Right lobe of liver (tissue), 6 donors: ENCODE measurements at regions not wholly inside any gene's neighbourhood (a gene's known extent, or its start where the extent isn't known, plus 50 kb on each side); places are given as distances from the start of the nearest gene placed in this dataset.

ENCODE experiments used
- ATAC-seq, 4 donors: fragments of 200-7000 bp; cut with Tn5 transposase; one replicate each; pipeline ENCODE4 v1.9.1; 2020; ENCODE audit warnings: mild to moderate bottlenecking in 4 of 4, moderate library complexity in 4 of 4
- DNase-seq, 3 donors: peaks; one replicate each; pipeline ENCODE4 v3.0.0-alpha.2; 2020
- H3K27ac ChIP-seq, 3 donors: fragments of 200-600 bp; one replicate each; pipeline ENCODE4 v1.8.0; 2022
- H3K27me3 ChIP-seq, 2 donors: fragments of 200-600 bp; one replicate each; pipeline ENCODE4 v1.8.0; 2022
- H3K36me3 ChIP-seq, 4 donors: fragments of 200-600 bp; sonication (generic) in 1 of 4; one replicate each; pipeline versions ENCODE4 v1.5.1 to v1.8.0; 2017 to 2022; ENCODE audit warnings: control low read depth in 1 of 4
- H3K4me1 ChIP-seq, 4 donors: fragments of 200-600 bp; sonication (generic) in 1 of 4; one replicate each; pipeline versions ENCODE4 v1.5.1 to v1.8.0; 2017 to 2022; ENCODE audit warnings: control low read depth in 1 of 4
- H3K4me3 ChIP-seq, 3 donors: fragments of 200-600 bp; one replicate each; pipeline ENCODE4 v1.8.0; 2022
- H3K9me3 ChIP-seq, 4 donors: fragments of 200-600 bp; sonication (generic) in 1 of 4; one replicate each; pipeline versions ENCODE4 v1.5.1 to v1.8.0; 2017 to 2022; ENCODE audit warnings: control low read depth in 1 of 4
- CTCF ChIP-seq, 4 donors: fragments of 200-600 bp in 3 of 4; fragments of 450-650 bp in 1 of 4; IDR thresholded peaks; one replicate each; pipeline versions ENCODE4 v1.5.1 to v1.8.0; 2016 to 2022; ENCODE audit warnings: antibody characterized with exemption in 4 of 4, mild to moderate bottlenecking in 2 of 4
- POLR2A ChIP-seq: fragments of 450-650 bp; IDR thresholded peaks from one replicate; pipeline ENCODE4 v1.6.1; 2017; ENCODE audit warnings: antibody characterized with exemption, mild to moderate bottlenecking
- WGBS: methylation state at CpG from one replicate; pipeline ENCODE4 v1.1.6; 2018; ENCODE audit warnings: low coverage, low lambda C conversion rate; ENCODE audit not compliant: insufficient coverage; ENCODE audit errors: missing lambda C conversion rate; 5-methylcytosine and 5-hydroxymethylcytosine counted together
- intact Hi-C, 2 donors: fragments of 100-400 bp; cut with DNase I; formaldehyde crosslinking; loops; one replicate each; pipeline versions ENCODE4 v1.11.2 to v1.14.1; 2022
- donor health status: DM: no; HTN: yes; CAD: no.
- donor health status: DM: no; HTN: no; CAD: no.
- donor health status: DM: no; HTN: no; CAD: no.
- donor health status: DM: no; HTN: yes; CAD: no.
- donor health status: DM: no; HTN: yes; CAD: no.

- Histone ChIP-seq H3K36me3 (no peaks in the 10 kb centered on the region), H3K27me3 (no peaks in the 10 kb centered on the region), H3K9me3 (no peaks in the 10 kb centered on the region), H3K27ac (no peak overlapping the region), H3K4me1 (no peaks in the 10 kb centered on the region), H3K4me3 (no peak overlapping the region)
- no peak for TF ChIP-seq CTCF (IDR thresholded peaks at IDR 0.05)
- no peak for TF ChIP-seq POLR2A
- WGBS: 68% methylated on average over 3 of the region's 3 CpGs
- intact Hi-C loops: no loop called here
- ATAC-seq (no peak), DNase-seq (no peak)
Observed at GRCh38 chr2:44107974-44108373, 60.7 kb upstream of the PPM1B start.

GRCh38 chr2:44109166-44109565, 59.5 kb upstream of the PPM1B start:
- Histone ChIP-seq H3K27me3 (no peaks in the 10 kb centered on the region), H3K4me3 (no peak overlapping the region), H3K27ac (no peak overlapping the region), H3K4me1 (no peaks in the 10 kb centered on the region), H3K9me3 (no peaks in the 10 kb centered on the region), H3K36me3 (no peaks in the 10 kb centered on the region)
- 69% methylated on average over 3 of the region's 3 CpGs for WGBS
- intact Hi-C loops: no loop called here
- DNase-seq (no peak), ATAC-seq (no peak)
- TF ChIP-seq POLR2A: no peak
- TF ChIP-seq CTCF (IDR thresholded peaks at IDR 0.05): no peak

GRCh38 chr2:44110444-44110843, 58.2 kb upstream of the PPM1B start:
- TF ChIP-seq CTCF (IDR thresholded peaks at IDR 0.05) (no peak), POLR2A (no peak)
- Histone ChIP-seq H3K27ac (no peak overlapping the region), H3K36me3 (no peaks in the 10 kb centered on the region), H3K4me1 (no peaks in the 10 kb centered on the region), H3K9me3 (no peaks in the 10 kb centered on the region), H3K27me3 (no peaks in the 10 kb centered on the region), H3K4me3 (no peak overlapping the region)
- WGBS: 36% methylated on average over 2 of the region's 2 CpGs
- intact Hi-C loops: no loop called here
- ATAC-seq: no peak
- DNase-seq: no peak

- intact Hi-C loops: no loop called here
- Histone ChIP-seq H3K4me1 (no peaks in the 10 kb centered on the region), H3K27me3 (no peaks in the 10 kb centered on the region), H3K27ac (no peak overlapping the region), H3K9me3 (no peaks in the 10 kb centered on the region), H3K36me3 (no peaks in the 10 kb centered on the region), H3K4me3 (no peak overlapping the region)
- no peak for TF ChIP-seq CTCF (IDR thresholded peaks at IDR 0.05)
- no peak for TF ChIP-seq POLR2A
- DNase-seq (no peak), ATAC-seq (no peak)
Observed at GRCh38 chr2:44112096-44112495, 56.6 kb upstream of the PPM1B start.

- WGBS: 84% methylated on average over 3 of the region's 3 CpGs
- Histone ChIP-seq H3K4me3 (no peak overlapping the region), H3K4me1 (no peaks in the 10 kb centered on the region), H3K36me3 (no peaks in the 10 kb centered on the region), H3K27me3 (no peaks in the 10 kb centered on the region), H3K27ac (no peak overlapping the region), H3K9me3 (no peaks in the 10 kb centered on the region)
- DNase-seq (no peak), ATAC-seq (no peak)
- intact Hi-C loops: no loop called here
- no peak for TF ChIP-seq CTCF (IDR thresholded peaks at IDR 0.05)
- no peak for TF ChIP-seq POLR2A
Observed at GRCh38 chr2:44116319-44116718, 52.4 kb upstream of the PPM1B start.
